Stimulated activated CD4-positive, alpha-beta T cell treated with anti-CD3 and anti-CD28 coated beads, Interleukin-15, amount 100 ng/mL, for 1 hour (primary cell): ENCODE measurements at regions not wholly inside any gene's neighbourhood (a gene's known extent, or its start where the extent isn't known, plus 50 kb on each side); places are given as distances from the start of the nearest gene placed in this dataset.

Experiments
- DNase-seq, 2 donors: peaks; one replicate each; pipeline ENCODE4 v3.0.0-alpha.2; 2020; ENCODE audit warnings: low read depth in 1 of 2, low spot score in 1 of 2

DNA sequence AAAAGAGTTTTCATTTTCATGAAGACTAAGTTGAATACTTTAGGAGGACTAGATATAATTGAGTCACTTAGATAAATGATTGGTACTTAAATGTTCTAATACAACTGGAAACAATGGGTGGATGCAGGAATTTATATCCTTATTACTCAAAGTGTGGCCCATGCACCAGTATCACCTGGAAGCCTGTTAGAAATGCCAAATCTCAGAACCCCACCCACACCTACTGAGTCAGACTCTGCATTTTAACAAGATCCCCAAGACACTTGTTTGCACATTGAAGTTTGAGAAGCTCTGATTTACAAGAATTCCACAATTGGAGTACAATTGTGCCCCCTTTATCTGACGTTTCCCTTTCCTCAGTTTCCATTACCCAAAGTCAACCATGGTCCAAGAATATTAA, 239.0 kb downstream of the AUH start:
- DNase-seq = no peak

DNA sequence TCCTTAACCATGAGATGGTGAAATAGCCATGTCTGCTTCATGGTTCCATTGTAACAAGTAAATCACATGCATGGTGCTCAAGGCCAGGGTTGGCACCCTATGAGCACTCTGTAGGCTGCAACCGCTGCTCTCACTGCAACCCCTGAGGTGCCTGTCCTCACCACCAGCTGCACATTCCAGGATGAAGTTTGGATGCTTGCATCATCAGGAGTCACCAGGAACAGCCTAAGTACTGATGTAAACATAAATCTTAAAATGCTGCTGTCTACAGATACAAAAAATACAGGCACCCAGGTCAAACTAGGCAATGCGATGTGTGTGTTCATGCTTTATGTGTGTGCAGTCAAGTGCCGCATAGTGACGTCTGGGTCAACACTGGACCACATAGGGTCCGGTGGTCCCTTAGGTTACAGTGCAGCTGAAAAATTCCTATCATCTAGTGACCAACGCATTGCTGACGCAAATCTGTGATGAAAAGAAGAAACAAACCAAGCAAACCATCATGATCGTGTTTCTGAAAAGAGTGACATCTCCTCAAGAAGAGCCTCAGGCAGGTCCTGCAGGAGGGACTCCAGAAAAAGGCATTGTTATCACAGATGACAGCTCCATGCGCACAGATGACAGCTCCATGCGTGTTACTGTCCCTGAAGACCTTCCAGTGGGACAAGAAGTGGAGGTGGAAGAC, 234.8 kb downstream of the AUH start:
- no peak for DNase-seq

DNA sequence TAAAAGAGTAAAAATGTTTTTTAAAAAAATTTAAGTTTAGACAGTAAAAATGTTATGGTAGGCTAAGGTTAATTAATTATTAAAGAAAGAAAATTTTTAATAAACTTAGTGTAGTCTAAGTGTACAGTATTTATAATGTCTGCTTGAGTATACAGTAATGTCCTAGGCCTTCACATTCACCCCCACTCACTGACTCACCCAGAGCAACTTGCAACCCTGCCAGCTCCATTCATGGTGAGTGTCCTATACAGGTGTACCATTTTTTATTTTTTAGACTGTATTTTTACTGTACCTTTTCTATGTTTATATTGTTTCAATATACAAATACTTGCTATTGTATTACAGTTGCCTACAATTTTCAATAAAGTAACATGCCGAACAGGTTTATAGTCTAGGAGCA, 234.1 kb downstream of the AUH start:
- DNase-seq = no peak

DNA sequence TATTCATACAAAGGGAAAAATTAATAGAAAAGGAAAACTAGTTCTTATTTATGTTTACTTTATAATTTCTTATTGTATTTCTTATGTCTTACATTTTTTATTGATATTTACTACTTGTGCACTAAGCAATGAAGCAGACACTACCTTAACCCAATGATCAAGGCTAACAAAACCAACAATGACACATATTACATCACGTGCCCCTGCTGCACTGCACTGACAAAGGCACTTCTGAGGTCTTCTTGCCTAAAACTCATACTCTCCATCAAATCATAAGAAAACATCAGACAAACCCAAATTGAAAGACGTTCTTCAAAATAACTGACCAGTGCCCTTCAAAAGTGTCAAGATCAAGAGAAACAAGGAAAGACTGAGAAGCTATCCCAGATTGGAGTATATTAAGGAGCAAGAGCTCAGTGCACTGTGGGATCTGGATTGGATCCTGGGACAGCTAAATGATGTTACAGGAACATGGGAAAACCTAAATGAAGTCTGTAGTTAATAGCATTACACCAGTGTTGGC, 230.9 kb downstream of the AUH start:
- no peak for DNase-seq

DNA sequence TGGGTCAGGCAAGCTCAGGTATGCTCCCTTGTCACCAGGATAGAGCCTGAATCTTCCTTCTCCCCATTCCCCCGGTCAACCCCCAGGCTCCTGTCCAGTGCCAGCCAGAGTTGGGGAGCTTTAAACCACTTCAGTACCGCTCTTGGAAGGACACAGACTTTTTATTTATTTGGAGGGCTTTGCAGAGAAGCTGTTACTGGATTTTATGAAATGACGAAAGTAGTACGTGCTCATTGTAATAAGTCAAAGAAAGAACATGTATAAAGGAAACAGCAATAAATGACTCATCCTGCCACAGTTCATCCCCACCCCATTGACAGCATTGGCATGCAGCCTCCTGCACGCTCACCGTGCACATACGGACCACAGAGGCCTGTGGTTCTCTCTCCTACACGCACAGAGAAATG, 230.3 kb downstream of the AUH start:
- peak in 1 of 2 donors; percentile 31 for DNase-seq

- no peak for DNase-seq
Measured at GRCh38 chr9:91132576-91133073, 229.1 kb downstream of the AUH start.

DNA sequence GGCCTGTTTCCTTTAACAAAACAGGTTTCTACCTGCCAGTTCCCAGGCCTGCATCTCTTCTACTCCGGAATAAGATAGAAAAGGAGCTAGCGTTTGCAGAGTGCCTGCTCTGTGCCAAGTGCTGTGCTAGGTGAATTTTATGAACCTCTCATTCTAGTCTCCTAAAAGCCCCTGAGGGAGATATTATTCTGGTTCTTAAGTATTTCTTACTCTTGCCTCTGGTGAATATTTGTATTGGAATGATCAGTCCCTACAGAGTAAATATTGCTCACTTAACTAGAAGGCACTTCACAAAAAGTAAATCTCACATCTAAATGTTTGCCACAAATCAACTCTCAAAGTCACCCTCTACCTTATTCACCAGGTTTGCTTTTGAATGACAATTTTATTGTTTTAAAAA, 227.1 kb downstream of the AUH start:
- DNase-seq = no peak

- no peak for DNase-seq
Measured at GRCh38 chr9:91137391-91137790, 224.3 kb downstream of the AUH start.

DNA sequence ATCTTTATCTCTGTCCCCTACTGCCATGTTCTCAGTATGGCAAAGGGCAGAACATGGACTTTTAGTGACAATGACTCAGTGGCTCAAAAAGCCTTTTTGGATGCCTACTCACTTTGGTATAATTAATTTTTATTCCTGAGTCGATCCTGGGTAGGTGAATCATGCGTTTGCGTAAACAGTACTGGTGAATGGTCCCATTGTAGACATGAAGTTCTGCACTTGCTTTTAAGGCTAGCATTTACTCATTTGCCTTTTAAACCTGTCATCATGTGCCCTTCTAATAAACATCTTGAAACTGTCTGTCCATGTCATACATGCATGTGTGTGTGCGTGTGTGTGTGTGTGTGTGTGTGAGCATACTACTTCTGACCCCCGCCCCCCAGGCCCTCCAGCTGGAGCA, 223.0 kb downstream of the AUH start:
- DNase-seq = no peak

DNA sequence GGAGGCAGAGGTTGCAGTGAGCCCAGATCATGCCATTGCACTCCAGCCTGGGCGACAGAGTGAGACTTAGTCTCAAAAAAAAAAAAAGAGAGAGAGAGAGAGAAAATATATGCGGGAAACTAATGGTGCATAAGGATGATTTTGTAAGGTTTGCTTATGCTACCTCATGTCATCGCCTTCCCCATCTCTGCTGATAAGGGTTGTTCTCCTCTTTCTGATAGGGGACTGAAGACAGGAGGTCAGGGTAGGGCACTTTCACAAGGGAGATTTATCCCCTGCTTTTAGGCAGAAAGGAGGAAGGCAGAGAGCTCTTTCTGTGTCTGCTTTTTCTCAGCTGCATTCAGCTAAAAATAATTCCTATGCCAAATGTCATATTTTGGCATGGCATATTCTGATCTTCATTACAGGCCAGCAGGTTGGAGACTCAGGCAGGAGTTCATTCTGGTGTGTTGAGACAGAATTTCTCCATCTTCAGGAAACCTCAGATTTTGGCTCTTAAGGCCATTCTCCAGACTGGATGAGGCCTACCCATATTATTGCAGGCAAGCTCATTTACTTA, 220.2 kb downstream of the AUH start:
- DNase-seq = no peak

GRCh38 chr9:91143162-91143561, 218.6 kb downstream of the AUH start:
- no peak for DNase-seq

GRCh38 chr9:91143642-91144041, 218.1 kb downstream of the AUH start:
- DNase-seq = no peak

DNA sequence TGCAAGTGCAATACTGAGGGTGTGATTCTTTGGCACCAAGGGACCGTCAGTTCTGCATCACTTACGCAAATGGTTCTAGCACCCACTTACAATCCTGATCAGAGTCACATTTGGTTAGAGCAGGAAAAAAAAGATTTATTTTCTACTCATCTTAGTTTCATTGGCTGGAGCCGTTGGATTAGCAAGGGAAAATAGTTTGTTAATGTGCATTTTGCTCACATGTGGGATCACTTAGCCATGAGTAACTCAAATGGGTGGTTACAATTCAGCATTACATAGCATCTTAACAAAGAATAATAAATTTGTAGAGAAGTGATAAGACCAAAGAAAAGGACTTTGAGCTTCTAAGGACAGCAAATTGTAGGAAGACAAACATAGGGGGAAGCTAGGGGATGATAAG, 216.9 kb downstream of the AUH start:
- no peak for DNase-seq

GRCh38 chr9:91145496-91145895, 216.2 kb downstream of the AUH start:
- no peak for DNase-seq

DNA sequence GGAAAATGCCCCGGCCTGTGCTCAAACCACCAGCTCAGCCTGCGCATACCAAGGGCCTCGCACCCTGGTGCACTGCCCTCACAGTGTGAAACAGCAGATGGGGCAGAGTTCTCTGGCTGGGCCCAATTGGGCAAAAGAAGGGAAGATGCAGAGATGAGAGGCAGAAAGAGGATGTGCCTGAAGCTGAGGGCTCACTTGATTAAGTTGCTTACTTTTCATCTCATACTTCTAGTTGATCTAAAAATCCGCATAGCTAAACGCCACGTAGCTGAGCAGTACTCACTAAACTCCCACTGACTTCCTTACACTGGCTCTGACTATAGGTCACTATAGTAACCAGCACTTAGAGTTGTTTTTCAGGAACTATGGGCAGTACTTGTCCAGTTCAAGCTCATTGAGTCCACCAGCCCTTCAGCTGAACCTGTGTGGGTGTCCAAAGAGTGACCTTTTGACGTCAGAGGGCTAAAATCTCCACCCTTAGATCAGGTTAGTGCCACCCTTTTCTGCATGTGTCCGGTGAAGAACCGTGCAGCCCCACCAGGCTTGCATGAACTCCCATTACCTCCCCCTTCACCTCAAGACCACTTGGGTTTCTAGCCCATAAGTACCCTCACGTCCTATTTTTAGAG, 215.2 kb downstream of the AUH start:
- DNase-seq = no peak

DNA sequence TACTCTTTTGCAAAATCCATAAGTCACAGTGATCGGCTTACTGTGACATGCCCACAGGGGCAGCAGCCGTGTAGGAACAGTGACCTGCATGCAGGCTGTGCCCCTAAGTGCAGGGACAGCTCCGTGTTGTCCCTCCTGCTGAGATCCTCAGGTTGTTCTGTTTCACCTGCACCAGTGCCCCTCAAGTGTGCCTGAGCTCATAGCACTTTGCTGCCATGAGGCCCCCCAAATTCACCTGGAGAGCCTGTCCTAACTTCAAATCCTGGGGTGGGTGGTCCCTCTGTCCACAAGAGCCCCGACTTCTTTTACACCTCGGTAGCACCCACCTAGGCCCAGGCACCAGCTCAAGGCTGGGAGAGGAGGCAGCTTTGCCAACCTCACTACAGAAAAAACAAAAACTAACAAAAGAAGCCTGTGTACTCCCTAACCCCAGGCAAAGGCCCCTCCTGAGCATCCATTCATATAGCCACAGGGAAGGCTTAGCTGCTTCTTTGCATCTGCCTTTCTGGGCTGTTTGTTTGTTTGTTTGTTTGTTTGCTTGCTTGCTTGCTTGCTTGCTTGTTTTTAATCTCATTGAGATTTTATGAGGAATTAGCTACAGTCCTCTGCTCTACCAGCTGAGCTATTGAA, 214.5 kb downstream of the AUH start:
- DNase-seq = no peak

DNA sequence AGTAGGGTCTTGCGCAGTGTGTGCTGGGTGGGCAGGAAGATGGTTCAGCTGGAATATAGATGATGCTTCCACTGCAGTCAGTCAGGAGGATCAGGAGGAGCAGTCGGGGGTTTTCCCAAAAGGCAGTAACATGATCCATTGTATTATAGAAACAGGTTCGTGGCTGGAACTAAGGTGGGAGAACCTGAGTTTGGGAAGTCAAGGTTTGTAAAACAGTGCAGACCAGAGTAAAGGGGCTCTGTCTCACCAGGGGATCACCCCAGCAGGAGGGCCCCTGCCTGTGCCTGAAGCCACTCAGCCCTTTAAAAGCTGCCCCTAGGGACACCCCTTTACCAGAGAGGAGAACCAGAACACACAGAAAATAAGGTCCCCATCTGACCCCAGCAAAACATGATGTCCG, 213.4 kb downstream of the AUH start:
- DNase-seq = no peak

DNA sequence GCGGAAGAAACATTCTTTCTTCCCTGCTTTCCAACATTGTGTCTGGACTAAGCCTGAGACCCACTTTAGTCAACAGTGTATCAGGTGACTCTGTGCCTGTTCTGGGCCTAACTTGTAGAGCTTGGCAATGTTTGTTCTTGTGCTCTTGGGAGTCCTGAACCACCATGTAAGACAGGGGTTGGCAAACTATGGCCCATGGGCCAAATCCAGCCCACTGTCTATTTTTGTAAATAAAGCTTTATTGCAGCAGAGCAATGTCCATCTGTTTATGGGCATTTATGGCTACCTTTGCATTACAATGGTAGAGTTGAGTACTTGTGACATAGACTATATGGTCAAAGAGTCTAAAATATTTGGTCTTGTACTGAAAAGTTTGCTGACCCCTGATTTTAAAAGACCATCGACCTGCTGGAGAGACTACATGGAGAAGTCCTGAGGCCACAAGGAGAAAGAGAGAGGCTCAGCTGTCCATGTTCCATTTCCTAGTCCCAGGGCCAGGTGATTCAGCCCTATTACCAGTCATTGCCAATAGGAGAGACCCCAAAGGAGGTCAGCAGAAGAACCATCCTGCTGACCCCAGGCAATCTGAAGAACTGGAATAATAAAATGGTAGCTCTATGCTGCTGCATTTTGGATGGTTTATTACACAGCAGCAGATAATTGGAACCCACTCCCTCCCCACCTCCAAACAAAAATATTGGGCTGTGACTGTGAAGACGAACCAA, 211.3 kb downstream of the AUH start:
- DNase-seq = no peak

DNA sequence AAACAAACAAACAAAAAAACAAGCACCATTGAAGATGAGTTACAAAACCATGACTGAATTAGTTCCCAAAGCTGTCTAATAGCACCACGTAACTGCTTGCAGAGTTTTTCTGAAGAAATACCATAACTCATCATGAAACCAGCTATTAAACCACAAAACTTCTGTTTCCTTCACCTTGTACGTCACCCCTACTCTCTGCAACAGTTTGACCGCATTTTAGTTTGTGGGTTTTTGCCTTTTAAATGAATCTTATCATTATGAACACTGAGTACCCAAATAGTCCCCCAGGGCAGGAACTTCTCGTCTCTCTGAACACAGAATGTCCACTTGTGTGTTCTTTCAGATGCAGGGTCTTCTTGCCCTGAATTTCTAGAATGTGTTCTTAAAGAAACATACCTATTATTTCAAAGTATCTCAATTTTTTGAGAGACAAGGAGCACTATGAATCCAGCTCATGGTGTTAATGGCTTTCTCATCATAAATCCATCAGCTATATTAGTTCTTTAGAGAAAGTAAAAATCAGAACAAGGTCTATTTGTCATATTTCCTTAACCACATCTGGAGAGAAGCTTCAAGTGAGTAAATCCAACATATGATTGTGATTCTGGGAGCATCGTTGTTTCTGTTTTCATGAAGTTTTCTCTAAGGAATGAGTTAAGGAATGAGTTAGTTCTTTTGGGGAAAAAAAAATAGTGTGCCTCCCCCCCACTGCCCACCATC, 210.6 kb downstream of the AUH start:
- DNase-seq = no peak

DNA sequence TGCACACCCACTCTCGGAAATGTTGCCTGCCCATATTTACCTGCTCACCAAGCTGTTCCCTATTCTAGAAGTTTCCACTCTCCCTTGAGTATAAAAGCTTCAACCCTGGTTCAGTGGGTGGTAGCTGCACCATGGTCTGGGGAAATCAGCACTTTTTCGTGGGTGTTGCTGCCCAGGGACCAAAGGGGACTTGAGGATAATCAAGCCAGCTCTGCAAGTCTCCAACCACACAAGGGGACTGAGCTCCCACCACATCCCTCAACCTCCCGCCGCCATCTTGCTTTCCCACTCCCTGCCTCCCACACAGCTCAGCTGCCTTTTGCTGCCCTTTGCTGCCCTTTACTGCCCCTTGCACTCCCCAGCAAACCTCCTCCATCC, 210.0 kb downstream of the AUH start:
- DNase-seq = no peak

DNA sequence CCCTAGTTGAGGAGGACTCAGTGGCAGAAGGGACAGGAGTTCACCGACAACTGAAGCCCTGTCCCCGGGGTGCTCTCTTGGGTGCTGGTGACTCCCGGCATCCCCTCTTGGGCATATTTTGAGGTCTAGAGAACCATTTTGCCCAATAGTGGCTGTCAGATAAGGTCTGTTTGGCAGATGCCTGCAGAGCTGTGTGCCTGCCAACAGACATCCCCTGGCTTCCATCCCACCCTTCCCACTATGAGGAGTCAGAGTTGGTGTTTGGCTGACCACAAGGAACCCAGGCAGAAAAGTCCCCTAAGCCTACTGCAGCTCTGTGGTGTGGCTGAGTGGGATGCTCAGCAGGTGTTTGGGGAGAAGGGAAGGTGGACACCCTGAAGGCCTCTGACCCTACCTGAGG, 207.0 kb downstream of the AUH start:
- DNase-seq = no peak
